ENCODE measurements at regions not wholly inside any gene's neighbourhood (a gene's known extent, or its start where the extent isn't known, plus 50 kb on each side); places are given as distances from the start of the nearest gene placed in this dataset.

DNA sequence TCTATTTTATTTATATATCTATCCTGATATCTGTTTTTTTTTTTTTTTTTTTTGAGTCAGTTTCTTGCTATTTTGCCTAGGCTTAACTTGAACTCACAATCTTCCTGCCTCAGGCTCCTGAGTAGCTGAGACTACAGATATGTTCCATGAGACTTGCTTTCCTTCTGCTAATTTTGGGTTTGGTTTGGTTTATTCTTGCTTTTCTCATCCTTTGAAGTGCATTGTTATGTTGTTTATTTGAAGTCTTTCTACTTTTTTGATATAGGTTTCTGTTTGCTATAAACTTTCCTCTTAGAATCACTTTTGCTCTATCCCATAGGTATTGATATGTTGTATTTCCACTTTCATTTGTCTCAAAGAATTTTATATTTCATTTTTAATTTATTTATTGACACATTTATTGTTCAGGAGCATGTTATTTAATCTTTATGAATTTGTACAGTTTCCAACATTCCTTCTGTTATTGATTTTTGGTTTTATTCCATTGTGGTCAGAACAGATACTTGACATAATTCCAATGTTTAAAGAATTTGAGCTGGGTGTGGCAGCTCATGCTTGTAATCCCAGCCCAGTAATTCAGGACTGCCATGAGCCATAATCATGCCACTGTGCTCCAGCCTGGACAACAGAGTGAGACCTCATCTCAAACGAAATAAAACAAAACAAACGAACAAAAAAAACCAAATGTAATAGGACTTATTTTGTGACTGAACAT, 62.3 kb upstream of the PLSCR4 start:
- DNase-seq (ENCODE audit: extremely low read depth, low read depth): no peak

DNA sequence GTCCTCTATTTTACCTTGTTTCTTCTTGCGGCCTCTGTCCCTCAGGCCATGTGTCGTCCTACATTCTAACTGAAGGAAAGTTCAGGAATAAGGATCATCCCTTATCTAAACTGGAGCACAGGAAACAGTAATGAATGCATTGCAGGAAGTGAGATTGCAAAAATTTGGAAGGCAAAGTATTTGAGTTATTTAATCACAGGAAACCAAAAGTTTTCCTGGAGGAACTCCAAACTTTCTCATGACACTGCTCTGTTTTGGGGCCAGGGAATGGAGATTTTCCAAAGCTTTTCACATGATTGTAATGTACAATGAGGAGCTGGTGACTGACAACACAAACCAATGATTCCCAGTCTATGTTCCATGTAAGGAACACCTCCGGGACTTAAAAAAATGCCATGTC, 57.8 kb upstream of the PLSCR4 start:
- peak; percentile 43 for DNase-seq (ENCODE audit: extremely low read depth, low read depth)

GRCh38 chr3:146308222-146308621, 57.3 kb upstream of the PLSCR4 start:
- peak; percentile 21 for DNase-seq (ENCODE audit: extremely low read depth, low read depth)

- no peak for DNase-seq (ENCODE audit: extremely low read depth, low read depth)
Observed at GRCh38 chr3:146307456-146307725, 56.5 kb upstream of the PLSCR4 start.

DNA sequence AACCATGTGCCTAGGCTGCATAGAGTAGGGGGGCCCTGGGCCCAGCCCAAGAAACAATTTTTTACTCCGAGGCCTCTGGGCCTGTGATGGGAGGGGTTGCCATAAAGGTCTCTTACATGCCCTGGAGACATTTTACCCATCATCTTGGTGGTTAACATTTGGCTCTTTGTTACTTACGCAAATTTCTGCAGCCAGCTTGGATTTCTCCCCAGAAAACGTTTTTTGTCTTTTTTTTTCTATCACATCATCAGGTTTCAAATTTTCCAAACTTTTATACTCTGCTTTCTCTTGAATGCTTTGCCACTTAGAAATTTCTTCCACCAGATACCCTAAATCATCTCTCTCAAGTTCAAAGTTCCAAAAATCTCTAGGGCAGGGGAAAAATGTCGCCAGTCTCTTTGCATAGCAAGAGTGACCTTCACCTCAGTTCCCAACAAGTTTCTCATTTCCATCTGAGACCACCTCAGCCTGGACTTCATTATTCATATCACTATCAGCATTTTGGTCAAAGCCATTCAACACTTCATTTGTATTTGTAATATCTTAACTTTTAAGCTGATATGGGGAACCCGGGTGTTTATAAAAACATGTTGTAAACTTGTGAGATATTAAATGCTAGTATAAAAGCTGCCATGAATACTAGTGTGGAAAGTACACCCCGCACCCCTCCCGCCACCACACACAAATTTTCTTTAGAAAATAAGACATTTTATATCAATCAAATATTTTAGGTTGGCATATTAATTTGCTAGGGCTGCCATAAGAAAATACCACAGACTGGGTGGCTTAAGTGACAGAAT, 56.0 kb upstream of the PLSCR4 start:
- no peak for DNase-seq (ENCODE audit: extremely low read depth, low read depth)

DNA sequence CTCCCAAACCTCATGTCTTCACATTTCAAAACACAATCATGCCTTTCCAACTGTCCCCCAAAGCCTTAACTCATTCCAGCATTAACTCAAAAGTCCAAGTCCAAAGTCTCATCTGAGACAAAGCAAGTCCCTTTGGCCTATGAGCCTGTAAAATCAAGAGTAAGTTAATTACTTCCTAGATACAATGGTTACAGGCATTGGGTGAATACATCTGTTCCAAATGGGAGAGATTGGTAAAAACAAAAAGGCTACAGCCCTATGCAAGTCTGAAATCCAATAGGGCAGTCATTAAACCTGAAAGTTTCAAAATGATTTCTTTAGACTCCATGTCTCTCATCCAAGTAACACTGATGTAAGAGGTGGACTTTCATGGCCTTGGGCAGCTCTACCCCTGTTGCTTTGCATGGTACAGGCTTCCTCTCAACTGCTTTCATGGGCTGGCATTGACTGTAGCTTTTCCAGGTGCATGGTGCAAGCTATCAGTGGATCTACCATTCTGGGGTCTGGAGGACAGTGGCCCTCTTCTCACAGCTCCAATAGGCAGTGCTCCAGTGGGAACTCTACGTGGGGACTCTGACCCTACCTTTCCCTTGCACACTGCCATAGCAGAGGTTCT, 55.0 kb upstream of the PLSCR4 start:
- no peak for DNase-seq (ENCODE audit: extremely low read depth, low read depth)

DNA sequence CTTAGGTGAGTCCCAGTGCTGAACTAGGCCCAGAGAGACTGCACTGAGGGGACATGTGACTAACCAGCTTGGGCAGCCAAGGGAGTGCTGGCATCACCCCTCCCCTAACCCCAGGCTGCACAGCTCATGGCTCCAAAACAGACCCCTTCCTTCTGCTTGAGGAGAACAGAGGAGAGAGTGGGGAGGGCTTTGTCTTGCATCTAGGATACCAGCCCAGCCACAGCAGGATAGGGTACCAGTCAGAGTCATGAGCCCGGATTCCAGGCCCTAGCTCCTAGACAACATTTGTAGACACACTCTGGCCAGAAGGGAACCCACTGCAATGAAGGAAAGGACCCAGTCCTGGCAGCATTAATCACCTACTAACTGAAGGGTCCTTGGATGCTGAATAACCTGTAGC, 49.9 kb upstream of the PLSCR4 start:
- DNase-seq (ENCODE audit: extremely low read depth, low read depth): no peak

Measured in NCI-H460 (cell line).